Skeletal muscle tissue (tissue), 3 donors: ENCODE measurements at regions not wholly inside any gene's neighbourhood (a gene's known extent, or its start where the extent isn't known, plus 50 kb on each side); places are given as distances from the start of the nearest gene placed in this dataset.

ENCODE experiments used
- H3K27ac ChIP-seq: one replicate; pipeline ENCODE4 v1.7.0; 2013; ENCODE audit warnings: mild to moderate bottlenecking, low read depth, low read length, inconsistent platforms
- H3K27me3 ChIP-seq, 3 donors: one replicate each; pipeline ENCODE4 v1.7.0; 2013; ENCODE audit warnings: low read length in 3 of 3; ENCODE audit not compliant: control insufficient read depth in 3 of 3, insufficient read depth in 3 of 3
- H3K36me3 ChIP-seq, 3 donors: one replicate each; pipeline ENCODE4 v1.7.0; 2013; ENCODE audit warnings: low read length in 3 of 3; ENCODE audit not compliant: control insufficient read depth in 3 of 3, insufficient read depth in 3 of 3
- H3K4me1 ChIP-seq, 3 donors: one replicate each; pipeline ENCODE4 v1.7.0; 2013; ENCODE audit warnings: low read length in 3 of 3, mild to moderate bottlenecking in 3 of 3; ENCODE audit not compliant: control insufficient read depth in 3 of 3, insufficient read depth in 3 of 3
- H3K4me3 ChIP-seq, 3 donors: one replicate each; pipeline ENCODE4 v1.7.0; 2013; ENCODE audit warnings: low read length in 3 of 3
- H3K9ac ChIP-seq, 3 donors: one replicate each; pipeline ENCODE4 v1.7.0; 2013; ENCODE audit warnings: low read length in 3 of 3, mild to moderate bottlenecking in 3 of 3, moderate library complexity in 2 of 3, low read depth in 1 of 3
- H3K9me3 ChIP-seq, 3 donors: one replicate each; pipeline ENCODE4 v1.7.0; 2013; ENCODE audit warnings: low read length in 3 of 3; ENCODE audit not compliant: control insufficient read depth in 3 of 3
- donor health status: Osteomylitis.

- Histone ChIP-seq H3K4me1 (no peaks in the 10 kb centered on the region), H3K9me3 (no peaks in the 10 kb centered on the region), H3K27me3 (no peaks in the 10 kb centered on the region), H3K9ac (no peak overlapping the region), H3K4me3 (no peak overlapping the region), H3K27ac (no peak overlapping the region), H3K36me3 (no peaks in the 10 kb centered on the region)
These were observed 177.0 kb upstream of the MBNL1 start for GRCh38 chr3:152091725-152092124.

GRCh38 chr3:152093901-152094300 is 174.8 kb upstream of the MBNL1 start:
- H3K4me1 ChIP-seq, result no peaks in the 10 kb centered on the region
- no peak overlapping the region for H3K9ac ChIP-seq
- H3K27ac ChIP-seq, result no peak overlapping the region
- H3K4me3 ChIP-seq, result no peak overlapping the region
- H3K27me3 ChIP-seq, result no peaks in the 10 kb centered on the region
- H3K9me3 ChIP-seq, result no peaks in the 10 kb centered on the region
- H3K36me3 ChIP-seq, result no peaks in the 10 kb centered on the region

- H3K36me3 ChIP-seq, result no peaks in the 10 kb centered on the region
- no peaks in the 10 kb centered on the region for H3K27me3 ChIP-seq
- no peak overlapping the region for H3K4me3 ChIP-seq
- no peaks in the 10 kb centered on the region for H3K9me3 ChIP-seq
- H3K9ac ChIP-seq, result no peak overlapping the region
- no peaks in the 10 kb centered on the region for H3K4me1 ChIP-seq
- no peak overlapping the region for H3K27ac ChIP-seq
These were observed 174.3 kb upstream of the MBNL1 start for GRCh38 chr3:152094406-152094805.

GRCh38 chr3:152095472-152095871 is 173.3 kb upstream of the MBNL1 start:
- no peak overlapping the region for H3K27ac ChIP-seq

GRCh38 chr3:152096280-152096906 is 172.3 kb upstream of the MBNL1 start:
- H3K9me3 ChIP-seq, result no peaks in the 10 kb centered on the region
- no peaks in the 10 kb centered on the region for H3K4me1 ChIP-seq
- no peak overlapping the region for H3K4me3 ChIP-seq
- H3K27me3 ChIP-seq, result no peaks in the 10 kb centered on the region
- H3K36me3 ChIP-seq, result no peaks in the 10 kb centered on the region
- no peak overlapping the region for H3K27ac ChIP-seq
- H3K9ac ChIP-seq, result no peak overlapping the region

More at GRCh38 chr3:152095472-152095871, 173.3 kb upstream of the MBNL1 start:
- Histone ChIP-seq H3K9ac (no peak overlapping the region), H3K27me3 (no peaks in the 10 kb centered on the region), H3K36me3 (no peaks in the 10 kb centered on the region), H3K9me3 (no peaks in the 10 kb centered on the region), H3K4me3 (no peak overlapping the region), H3K4me1 (no peaks in the 10 kb centered on the region)

GRCh38 chr3:152097120-152097519 is 171.6 kb upstream of the MBNL1 start:
- no peak overlapping the region for H3K4me3 ChIP-seq
- no peak overlapping the region for H3K9ac ChIP-seq
- H3K27ac ChIP-seq, result no peak overlapping the region
- no peaks in the 10 kb centered on the region for H3K9me3 ChIP-seq
- no peaks in the 10 kb centered on the region for H3K27me3 ChIP-seq
- no peaks in the 10 kb centered on the region for H3K36me3 ChIP-seq
- no peaks in the 10 kb centered on the region for H3K4me1 ChIP-seq

- no peaks in the 10 kb centered on the region for H3K4me1 ChIP-seq
- H3K27ac ChIP-seq, result no peak overlapping the region
- H3K36me3 ChIP-seq, result no peaks in the 10 kb centered on the region
- H3K27me3 ChIP-seq, result no peaks in the 10 kb centered on the region
- no peak overlapping the region for H3K4me3 ChIP-seq
- H3K9ac ChIP-seq, result no peak overlapping the region
- H3K9me3 ChIP-seq, result no peaks in the 10 kb centered on the region
These were observed 171.0 kb upstream of the MBNL1 start for GRCh38 chr3:152097770-152098169.

- no peaks in the 10 kb centered on the region for H3K9me3 ChIP-seq
- H3K27me3 ChIP-seq, result no peaks in the 10 kb centered on the region
- no peaks in the 10 kb centered on the region for H3K36me3 ChIP-seq
- H3K4me1 ChIP-seq, result no peaks in the 10 kb centered on the region
- no peak overlapping the region for H3K9ac ChIP-seq
- H3K4me3 ChIP-seq, result no peak overlapping the region
- H3K27ac ChIP-seq, result no peak overlapping the region
These were observed 168.1 kb upstream of the MBNL1 start for GRCh38 chr3:152100491-152101132.

GRCh38 chr3:152102410-152102809 is 166.3 kb upstream of the MBNL1 start:
- Histone ChIP-seq H3K27me3 (no peaks in the 10 kb centered on the region), H3K36me3 (no peaks in the 10 kb centered on the region), H3K4me1 (no peaks in the 10 kb centered on the region), H3K27ac (no peak overlapping the region), H3K9ac (no peak overlapping the region), H3K9me3 (no peaks in the 10 kb centered on the region), H3K4me3 (no peak overlapping the region)

- Histone ChIP-seq H3K27ac (no peak overlapping the region), H3K36me3 (no peaks in the 10 kb centered on the region), H3K9ac (no peak overlapping the region), H3K4me3 (no peak overlapping the region), H3K9me3 (no peaks in the 10 kb centered on the region), H3K4me1 (no peaks in the 10 kb centered on the region), H3K27me3 (no peaks in the 10 kb centered on the region)
These were observed 165.5 kb upstream of the MBNL1 start for GRCh38 chr3:152103257-152103656.
